Nucleus accumbens (tissue), 56 donors: ENCODE measurements at regions not wholly inside any gene's neighbourhood (a gene's known extent, or its start where the extent isn't known, plus 50 kb on each side); places are given as distances from the start of the nearest gene placed in this dataset.
"Not testable (repeated sequence)": the region's sequence is repeated elsewhere in the genome, so short reads cannot be mapped to it uniquely, and the experiment has no call there.

Experiments
- DNase-seq, 56 donors: peaks; one replicate each; lab custom pipeline; 2025; lab: John Stamatoyannopoulos, UW

DNA sequence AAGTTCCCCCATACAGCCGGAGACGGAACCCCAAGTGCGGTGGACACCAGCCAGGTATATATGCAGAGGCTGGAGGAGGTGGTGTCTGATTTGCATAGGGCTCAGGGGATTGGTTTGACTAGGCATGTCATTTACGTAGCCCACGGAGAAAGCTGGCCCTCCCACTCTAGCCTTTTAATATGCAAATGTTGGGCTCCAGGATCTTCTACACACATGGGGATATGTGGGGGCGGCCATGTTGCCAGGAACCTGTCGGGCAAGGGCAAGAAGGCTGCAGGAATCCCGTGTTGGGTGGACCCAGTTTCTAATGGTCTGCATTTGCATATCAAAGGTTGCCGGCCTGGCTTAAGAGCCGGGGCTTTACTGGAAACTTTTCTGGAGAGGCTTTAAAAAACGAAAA is 57.4 kb downstream of the FTHL17 start:
- not testable (repeated sequence) for DNase-seq

DNA sequence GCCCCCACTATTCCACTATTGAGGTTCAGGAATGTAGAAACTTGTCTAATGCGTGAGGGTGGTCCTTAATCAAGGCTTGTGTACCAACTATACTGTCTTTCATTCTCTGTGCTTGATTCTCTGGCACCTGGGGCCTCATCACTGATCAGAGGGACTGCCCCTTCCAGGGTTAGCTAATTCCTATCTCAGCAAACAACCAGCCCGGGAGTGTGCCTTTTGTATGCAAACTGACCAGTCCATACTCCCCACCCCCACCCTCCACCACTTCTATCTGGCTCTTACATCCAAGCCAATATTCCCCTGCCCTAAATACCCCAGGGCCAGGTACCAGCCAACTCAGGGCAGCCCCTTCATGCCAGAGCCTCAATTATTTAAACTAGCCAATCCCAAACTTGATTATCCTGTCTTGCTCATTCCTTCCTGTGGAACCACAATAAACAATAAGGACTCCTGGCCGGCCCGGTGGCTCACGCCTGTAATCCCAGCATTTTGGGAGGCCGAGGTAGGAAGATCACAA is 59.3 kb downstream of the FTHL17 start:
- no peak for DNase-seq

DNA sequence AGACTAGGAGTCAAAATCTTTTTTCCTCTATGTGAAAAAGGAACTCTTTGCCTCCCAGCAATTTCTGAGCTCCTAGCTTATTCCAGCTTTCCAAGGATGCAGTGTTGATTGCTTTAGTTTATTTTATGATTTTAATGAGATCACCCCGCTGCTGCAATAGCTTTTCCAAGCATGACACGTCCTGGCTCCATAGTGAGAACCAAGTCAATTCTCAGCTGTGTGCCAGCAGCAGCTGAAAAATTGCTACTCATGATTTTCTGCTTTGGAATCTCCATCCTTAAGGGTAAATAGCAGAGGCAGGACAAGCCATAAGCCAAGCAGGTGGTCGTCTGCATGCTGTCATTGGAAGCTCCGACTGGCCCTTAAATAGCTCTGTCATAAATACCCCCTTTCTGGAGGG is 64.5 kb downstream of the FTHL17 start:
- DNase-seq: no peak

DNA sequence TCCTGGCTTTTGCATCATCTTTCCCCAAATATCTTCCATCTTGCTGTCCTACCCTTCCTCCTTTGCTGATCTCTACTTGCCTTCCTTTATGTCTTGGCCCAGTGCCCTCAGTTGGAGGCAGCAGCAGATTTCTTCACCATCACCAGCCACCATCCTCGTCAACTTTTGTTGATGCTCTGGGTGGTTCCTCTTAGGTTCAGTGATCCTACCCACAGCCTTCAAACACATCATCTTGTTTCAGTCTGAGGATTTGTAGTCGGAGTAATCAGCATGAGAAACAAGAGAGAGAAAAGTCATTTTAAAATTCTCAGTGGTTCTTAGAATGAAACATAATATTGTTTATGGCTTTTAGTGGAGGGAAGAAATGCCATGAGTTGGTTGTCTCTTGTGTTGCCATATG is 65.8 kb downstream of the FTHL17 start:
- DNase-seq: no peak

DNA sequence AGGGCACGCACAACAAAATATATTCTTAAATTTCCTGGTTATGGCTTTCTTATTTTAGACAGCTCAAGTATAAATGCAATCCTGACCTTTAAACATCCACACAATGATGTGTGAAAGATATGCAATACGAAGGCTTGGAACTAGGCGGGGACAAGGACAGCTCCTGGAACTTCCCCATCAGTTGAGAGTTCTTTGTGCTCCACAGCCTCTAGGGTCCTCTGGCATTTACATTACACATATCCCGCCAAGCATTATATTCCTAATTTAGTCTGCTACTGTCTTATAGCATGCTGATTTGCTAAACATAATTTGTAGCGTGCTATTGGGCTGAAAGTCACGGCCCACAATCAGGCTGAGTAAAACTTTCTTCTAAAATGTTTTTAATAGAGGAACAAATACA is 74.4 kb downstream of the FTHL17 start:
- no peak for DNase-seq

DNA sequence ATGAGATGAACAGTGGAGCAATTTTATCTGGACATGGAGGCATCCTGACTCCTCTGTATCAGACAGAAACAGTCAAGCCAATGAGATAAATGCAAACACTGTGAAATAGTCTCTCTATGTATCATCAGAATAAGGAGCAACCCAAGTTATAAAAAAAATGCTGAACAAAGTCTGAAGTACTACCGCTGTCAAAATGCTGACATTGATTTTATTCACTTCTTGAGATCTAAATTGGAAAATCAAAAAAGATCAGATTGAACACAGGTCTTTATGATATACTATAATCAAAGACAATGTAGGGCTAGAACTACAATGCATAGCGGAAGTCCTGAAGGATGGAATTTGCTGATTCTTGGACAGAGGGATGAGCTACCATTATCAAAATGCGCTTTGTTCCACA is 76.1 kb downstream of the FTHL17 start:
- DNase-seq: no peak

DNA sequence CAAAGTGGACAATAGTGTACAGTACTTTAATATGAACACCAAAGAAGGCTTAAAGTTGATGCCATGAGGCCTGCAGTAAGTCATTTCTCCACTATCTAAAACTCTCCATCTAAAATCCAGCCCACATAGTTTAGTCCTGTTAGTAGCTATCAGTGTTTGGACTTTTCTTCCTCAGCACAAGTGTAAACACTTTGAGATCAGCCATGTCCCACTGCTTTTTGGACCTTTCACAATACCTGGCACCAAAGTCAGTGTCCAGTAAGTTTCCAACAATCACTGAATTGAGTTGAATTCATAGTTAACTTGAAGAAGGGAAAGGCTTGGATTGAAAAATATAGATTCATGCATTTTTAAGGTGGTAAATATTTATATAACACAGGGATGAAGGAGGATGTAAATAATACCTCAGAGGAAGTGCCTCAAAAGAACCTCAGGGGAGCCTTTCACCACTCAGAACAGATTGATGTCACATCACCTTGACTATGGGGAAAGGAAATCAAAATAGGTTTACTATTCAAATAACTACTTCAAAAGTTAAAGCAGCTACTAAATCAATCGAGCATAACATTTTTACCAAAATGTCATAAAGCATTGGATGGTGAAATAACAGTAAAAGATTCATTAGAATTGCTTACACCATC is 76.7 kb downstream of the FTHL17 start:
- no peak for DNase-seq

DNA sequence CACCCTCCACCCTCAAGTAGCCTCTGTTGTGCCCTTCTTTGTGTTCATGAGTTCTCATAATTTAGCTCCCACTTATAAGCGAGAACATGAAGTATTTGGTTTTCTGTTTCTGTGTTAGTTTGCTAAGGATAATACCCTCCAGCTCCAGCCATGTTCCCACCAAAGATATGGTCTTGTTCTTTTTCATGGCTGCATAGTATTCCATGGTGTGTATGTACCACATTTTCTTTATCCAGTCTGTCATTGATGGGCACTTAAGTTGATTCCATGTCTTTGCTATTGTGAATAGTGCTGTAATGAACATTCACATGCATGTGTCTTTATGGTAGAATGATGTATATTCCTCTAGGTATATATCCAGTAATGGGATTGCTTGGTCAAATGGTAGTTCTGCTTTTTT is 77.8 kb downstream of the FTHL17 start:
- not testable (repeated sequence) for DNase-seq

DNA sequence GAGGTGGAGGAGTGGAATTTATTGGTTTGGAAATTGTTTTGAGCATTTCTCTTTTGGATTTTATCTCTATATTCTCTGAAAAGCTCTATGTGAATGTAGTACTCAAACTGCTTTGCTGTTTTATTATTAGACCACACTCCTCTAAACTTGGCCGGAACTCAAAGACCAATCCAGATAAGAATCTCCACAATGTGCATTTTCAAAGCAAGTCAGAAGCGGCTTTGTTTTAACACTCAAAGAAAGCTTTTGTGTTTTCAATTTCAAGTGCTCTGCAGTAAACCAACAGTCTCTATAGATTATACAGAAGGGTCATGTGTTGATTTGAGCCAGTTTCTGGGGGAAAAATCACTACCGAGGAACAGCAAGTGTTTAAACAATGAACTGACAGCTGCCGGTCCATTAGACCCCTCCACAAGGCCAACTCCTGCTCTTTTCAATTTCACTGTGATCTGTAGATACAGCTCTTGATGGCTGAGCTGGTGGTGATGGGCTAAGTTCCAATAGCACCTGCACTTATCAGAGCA is 79.4 kb downstream of the FTHL17 start:
- no peak for DNase-seq

DNA sequence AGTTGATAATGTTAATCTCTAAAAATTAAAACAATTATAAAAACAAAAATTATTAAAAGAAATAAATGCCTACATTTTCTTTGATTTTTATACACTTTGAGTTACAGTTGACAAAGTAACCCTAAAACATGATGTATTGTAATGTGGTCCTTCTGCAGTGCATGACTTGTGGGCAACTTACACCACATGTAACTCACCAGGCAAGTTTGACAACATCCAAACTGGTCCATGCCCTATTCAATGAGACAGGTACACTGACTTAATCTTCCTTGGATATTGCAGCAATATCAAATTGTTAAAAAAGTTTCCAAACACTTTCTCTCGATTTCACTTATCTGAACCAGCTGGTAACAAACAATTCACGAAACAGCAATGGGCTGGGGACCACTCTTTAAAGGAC is 81.5 kb downstream of the FTHL17 start:
- DNase-seq: no peak

DNA sequence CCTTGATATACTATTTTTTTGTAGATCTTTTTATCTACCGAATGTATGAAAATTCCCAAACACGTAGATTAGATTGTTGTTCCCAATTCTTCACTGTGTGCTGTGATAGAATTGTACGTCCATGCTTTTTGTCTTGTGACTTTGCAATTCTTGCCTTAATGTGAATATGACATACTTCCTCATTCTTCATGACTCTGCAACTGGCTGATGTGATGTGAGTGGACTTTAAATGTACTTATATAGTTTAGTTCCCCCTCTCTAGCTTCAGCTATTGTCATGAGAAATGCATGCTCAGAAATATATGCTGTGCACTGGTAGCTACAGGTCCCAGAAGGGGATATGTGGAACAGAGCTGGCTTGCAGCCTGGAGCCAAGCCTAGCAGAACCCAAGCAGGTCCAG is 89.4 kb downstream of the FTHL17 start:
- DNase-seq: no peak

DNA sequence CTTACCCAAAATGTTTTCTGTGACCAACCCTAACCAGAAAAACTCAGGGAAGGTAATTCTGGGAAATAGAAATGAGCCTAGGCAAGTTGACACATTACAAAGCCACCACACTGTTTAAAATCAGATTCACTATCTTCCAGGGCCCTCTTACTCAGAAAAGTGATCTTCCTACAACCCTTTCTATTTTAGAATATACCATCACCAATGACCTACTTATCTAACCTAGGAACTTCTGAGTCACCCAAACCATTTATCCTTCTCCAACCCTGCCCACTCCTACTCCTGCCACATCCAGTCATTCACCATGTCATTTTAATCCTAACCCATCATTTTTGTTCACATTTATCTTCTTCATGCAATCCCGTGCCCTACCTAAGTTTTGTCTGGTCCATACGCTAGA is 89.9 kb downstream of the FTHL17 start:
- no peak for DNase-seq

DNA sequence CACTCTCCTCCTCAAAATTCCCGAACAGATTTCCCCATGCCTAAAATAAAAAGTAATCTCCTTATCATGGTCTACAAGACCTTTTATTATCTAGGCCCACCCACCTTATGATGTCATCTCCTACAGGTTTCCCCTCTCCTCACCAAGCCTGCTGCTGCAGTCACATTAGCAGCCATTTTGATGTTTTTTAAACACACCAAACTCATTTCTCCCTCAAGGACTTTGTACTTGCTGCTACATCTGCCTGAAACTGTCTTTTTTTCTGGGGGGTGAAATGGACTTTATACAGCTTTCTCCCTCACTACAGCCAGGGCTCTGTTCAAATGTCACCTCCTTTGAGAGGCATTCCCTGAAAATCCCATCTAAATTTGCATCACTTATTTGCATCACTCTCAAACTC is 90.2 kb upstream of the TAB3 start:
- DNase-seq: no peak

DNA sequence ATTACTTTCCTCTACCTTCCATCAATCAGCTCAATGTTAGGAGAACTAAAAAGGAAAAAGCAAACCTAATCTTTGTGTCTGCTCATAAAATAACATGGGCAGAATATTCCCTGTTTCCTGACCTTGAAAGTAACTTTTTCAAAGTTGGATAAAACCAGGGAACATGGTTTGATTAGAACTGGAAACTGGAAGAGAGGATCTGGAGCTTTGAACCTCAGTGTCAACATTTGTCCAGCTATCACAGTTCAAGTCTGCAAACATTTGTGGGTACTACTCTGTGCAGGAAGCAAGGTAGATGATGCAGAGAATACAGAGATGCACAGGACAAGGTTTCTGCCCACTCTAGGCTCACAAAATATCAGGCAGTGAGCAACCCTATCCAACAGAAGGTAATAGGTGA is 86.4 kb upstream of the TAB3 start:
- DNase-seq: no peak

DNA sequence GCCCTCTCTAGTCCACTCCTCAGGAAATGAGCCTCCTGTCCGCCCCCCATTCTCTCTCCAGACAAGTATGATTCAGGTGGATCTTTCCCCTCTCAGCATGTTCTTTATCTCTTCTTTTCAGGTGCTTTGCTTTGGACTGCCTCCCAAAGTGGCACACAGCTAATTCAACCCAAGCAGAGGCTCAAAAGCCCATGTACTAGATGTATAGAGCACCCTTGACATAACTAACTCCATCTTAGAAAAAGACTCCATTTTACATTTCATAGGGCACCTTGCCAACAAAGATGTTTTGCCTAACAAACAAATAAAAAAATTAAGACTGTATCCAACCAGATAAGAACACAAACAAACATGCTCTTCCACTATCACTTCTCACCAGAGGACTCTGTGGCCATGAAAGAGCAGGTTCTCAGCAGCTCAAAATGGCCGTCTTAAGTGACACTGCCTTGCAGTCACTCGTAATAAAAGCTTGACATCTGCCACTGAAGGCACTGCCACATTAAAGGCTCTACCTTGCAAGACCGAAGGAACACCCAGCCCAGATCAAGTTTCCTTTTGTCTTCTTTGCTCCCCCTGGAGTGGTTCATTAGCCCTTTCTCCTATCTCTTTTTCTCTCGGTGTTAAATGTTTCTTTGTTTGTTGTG is 84.9 kb upstream of the TAB3 start:
- DNase-seq: no peak

DNA sequence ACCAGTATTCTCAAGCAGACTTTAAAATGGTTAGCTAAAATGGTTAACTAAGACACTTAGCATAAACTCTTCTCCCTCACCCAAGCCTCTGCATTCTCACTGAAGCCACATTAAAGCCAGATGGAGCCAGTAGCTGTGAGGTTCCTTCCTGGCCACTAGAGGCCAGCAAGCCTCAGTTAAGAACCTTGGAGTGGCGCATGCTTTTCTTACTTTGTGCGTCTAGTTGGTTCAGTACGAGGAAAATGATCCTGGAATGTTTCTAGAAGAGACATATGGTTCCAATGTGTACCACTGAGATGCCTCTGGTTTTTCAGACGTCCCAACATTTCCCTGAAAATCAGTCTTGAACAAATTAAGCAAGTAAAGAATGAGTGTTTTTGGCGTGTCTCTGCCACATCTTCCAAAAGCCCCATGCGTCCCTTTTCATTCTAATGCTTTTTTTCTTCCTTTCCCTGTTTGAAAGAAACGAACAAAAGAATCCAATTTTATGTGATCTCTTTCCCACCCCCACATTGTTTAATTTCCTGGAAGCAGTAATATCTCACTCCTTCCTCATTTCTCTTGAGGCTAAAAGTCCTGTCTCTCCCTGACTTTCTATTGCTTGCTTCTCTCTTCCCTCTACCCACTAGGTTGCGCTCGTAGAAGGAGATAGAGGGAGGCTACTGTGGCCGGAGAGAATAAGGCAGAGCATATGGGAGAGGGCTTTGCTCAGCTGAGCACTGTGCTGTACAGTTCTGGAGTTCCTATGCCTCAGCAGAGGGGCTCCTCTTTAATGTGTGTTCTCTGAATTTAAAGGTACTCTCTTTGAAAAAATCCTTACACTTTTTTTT is 82.9 kb upstream of the TAB3 start:
- peak in 11 of 56 donors; percentile 0 to 12 (median 1) for DNase-seq

DNA sequence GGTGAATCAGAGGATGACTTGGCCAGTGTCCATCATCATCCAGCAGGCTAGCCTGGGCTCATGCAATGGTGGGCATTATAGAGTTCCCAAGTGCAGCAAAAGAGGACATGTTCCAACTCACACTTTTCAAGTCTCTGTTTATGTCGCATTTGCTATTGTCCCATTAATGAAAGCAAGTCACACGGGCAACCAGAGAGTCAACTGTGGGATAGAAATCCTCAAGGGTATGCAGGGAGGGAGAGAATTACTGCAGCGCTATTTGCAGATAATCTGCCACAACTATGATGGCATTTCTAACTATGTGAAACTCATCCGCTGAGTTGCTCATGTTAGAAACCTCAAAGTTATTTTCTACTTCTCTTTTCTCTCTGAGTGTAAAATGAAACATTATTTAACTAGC is 78.5 kb upstream of the TAB3 start:
- no peak for DNase-seq

DNA sequence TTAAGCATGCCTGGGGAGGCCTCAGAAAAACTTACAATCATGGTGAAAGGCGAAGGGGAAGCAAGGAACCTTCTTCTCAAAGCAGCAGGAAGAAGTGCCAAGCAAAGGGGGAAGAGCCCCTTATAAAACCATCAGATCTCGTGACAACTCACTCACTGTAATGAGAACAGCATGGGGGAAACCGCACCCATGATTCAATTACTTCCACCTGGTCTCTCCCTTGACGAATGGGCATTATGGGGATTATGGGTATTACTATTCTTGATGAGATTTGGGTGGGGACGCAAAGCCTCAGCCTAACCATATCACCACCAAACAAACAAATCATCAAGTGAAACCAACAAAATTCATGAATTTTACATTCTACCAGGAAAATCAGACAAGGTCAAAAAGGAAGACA is 76.7 kb upstream of the TAB3 start:
- DNase-seq: no peak

DNA sequence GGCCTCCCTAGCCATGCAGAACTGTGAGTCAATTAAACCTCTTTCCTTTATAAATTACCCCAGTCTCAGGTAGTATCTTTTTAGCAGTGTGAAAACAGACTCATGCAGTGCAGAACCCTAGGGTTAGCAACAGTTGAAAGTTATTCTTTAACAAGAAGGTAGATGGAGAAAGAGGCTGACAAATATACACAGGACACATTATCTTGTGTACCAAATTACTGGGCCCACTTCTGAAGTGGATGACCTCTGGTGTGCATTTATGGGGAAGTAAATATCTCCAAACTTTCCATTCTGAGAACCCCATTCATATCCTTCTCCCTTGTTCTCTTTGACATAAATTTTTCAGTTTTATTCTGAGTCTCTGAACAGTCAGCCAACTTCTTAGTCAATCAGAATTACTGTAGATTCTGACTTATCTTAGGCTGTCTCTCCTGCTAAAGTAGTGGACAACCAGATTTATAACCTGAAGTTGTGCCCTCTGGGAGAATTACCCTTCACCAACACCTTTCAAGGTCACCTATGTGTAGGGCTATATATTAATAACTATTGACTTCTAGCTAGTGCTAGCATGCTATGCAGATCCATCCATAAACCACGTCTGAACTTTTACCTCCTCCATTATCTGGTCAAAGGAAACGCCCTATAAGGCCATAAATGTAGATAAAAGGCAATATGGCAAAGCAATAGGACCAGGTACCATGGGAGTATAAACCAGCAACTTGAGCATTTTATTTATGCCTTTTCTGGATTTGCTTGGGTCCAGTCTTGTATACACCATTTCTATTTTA is 72.5 kb upstream of the TAB3 start:
- no peak for DNase-seq

DNA sequence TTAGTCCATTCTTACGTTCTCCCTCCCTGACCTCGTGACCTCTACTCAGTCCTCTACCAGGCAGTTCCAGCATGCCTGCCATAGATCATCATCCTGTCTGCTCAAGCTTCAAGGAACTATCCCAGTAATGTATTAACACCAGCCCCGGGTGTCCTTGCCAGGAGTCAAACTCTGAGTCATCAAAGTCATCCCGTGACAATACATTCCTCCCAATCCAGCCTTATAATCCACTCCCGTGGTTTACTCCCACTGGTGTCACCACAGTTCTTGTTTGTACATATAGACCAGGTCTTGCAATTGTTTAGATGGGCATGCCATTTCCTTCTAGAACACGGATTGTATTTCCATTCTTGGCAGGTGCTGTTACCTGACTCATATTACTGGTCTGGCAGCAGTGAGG is 68.7 kb upstream of the TAB3 start:
- DNase-seq: no peak

DNA sequence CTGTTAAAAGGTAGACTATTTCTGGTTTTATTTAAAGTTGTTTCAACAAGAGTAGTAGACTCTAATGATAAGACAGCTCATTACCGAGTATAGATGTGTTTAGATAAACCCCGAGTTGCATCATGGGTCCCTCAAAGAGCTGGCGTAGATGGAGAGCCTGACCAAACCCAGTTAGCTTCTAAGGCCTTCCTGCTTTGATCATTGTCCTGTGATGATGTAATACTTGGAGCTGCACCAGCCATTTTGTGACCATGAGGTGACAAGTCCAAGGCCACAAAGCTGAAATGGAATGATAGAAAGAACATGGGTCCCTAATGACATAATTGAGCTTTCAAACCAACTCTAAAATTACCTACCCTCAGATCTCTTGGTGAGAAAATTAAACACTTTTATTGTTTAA is 66.6 kb upstream of the TAB3 start:
- no peak for DNase-seq
